Panc1 (cell line): ENCODE measurements at regions not wholly inside any gene's neighbourhood (a gene's known extent, or its start where the extent isn't known, plus 50 kb on each side); places are given as distances from the start of the nearest gene placed in this dataset.

ENCODE experiments used
- ATAC-seq: fragments of 200-7000 bp; cut with Tn5 transposase; 2 replicates; pipeline ENCODE4 v1.9.1; 2020; ENCODE audit warnings: mild to moderate bottlenecking, moderate library complexity
- BruUV-seq: library from RNA; stranded (reverse); fragments of 400-500 nt; replicated peaks from 2 replicates; lab custom pipeline; 2021; lab: Mats Ljungman, UMichigan
- CTCF ChIA-PET: fragments of 300-600 bp; sonication (Branson Sonifier 250); formaldehyde crosslinking; loops from one replicate; lab custom pipeline; 2022; ENCODE audit warnings: antibody characterized with exemption; lab: Charles Lee
- POLR2A ChIA-PET: fragments of 300-600 bp; sonication (Branson Sonifier 250); formaldehyde crosslinking; loops from one replicate; lab custom pipeline; 2022; ENCODE audit warnings: antibody characterized with exemption; lab: Charles Lee
- DNase-seq: peaks from one replicate; pipeline ENCODE4 v3.0.0-alpha.2; 2010; ENCODE audit warnings: low read depth, low spot score
- H3K27ac ChIP-seq: 2 replicates; pipeline ENCODE4 v1.5.1; 2011; ENCODE audit warnings: mild to moderate bottlenecking, low read length, inconsistent platforms
- H3K27me3 ChIP-seq: fragments of 200-500 bp; sonication (Bioruptor generic); 2 replicates; pipeline ENCODE4 v1.6.0; 2014; ENCODE audit warnings: low read length, inconsistent platforms; ENCODE audit not compliant: control insufficient read depth, insufficient read depth
- H3K36me3 ChIP-seq: fragments of 200-500 bp; sonication (Bioruptor generic); 2 replicates; pipeline ENCODE4 v1.5.1; 2014; ENCODE audit warnings: inconsistent platforms, mild to moderate bottlenecking, low read length, moderate library complexity; ENCODE audit not compliant: control insufficient read depth, insufficient read depth
- H3K4me1 ChIP-seq: 2 replicates; pipeline ENCODE4 v1.5.1; 2011; ENCODE audit warnings: inconsistent platforms, mild to moderate bottlenecking, low read length, moderate library complexity; ENCODE audit not compliant: control insufficient read depth, insufficient read depth
- H3K4me3 ChIP-seq, 2 experiments: 2 replicates each; pipeline ENCODE4 v1.5.1; 2011 to 2012; ENCODE audit warnings: low read depth in 2 of 2, low read length in 2 of 2, mild to moderate bottlenecking in 2 of 2, inconsistent platforms in 1 of 2, moderate library complexity in 1 of 2
- H3K9me3 ChIP-seq: fragments of 200-500 bp; sonication (Bioruptor generic); 2 replicates; pipeline ENCODE4 v1.5.1; 2014; ENCODE audit warnings: low read depth, mild to moderate bottlenecking, inconsistent platforms, low read length, moderate library complexity; ENCODE audit not compliant: control insufficient read depth, insufficient read depth
- POLR2AphosphoS5 ChIP-seq: IDR thresholded peaks from 2 replicates; pipeline ENCODE4 v1.6.1; 2012; ENCODE audit warnings: mild to moderate bottlenecking, low read depth, low read length, moderate library complexity
- SIN3A ChIP-seq: IDR thresholded peaks from 2 replicates; pipeline ENCODE4 v1.6.1; 2012; ENCODE audit warnings: low read depth, mild to moderate bottlenecking, low read length, moderate library complexity, borderline replicate concordance; ENCODE audit not compliant: insufficient read depth
- TCF7L2 ChIP-seq: IDR thresholded peaks from 2 replicates; pipeline ENCODE4 v1.6.1; 2011; ENCODE audit warnings: mild to moderate bottlenecking, low read depth, low read length, inconsistent platforms
- in situ Hi-C: cut with HindIII; loops from 2 replicates; pipeline ENCODE4 v1.10.0; 2016; ENCODE audit warnings: low sequenced_read_pairs, low pct_unique_long_range_greater_than_20kb
- intact Hi-C: fragments of 100-400 bp; cut with micrococcal nuclease; formaldehyde crosslinking; loops from one replicate; pipeline ENCODE4 v1.10.0; 2022; ENCODE audit not compliant: unreplicated experiment
- TF ChIP-seq, protein P1 (sequence below), 2 experiments: IDR thresholded peaks; 2 replicates each; pipeline ENCODE4 v1.6.1; 2011 to 2012; ENCODE audit warnings: low read depth in 2 of 2, control low read depth in 1 of 2, low read length in 1 of 2, mild to moderate bottlenecking in 1 of 2, moderate library complexity in 1 of 2; ENCODE audit not compliant: insufficient read depth in 1 of 2
- TF ChIP-seq, protein P2 (sequence below): fragments of 450-650 bp; IDR thresholded peaks from 2 replicates; pipeline ENCODE4 v1.5.1; 2017; ENCODE audit warnings: mild to moderate bottlenecking

DNA sequence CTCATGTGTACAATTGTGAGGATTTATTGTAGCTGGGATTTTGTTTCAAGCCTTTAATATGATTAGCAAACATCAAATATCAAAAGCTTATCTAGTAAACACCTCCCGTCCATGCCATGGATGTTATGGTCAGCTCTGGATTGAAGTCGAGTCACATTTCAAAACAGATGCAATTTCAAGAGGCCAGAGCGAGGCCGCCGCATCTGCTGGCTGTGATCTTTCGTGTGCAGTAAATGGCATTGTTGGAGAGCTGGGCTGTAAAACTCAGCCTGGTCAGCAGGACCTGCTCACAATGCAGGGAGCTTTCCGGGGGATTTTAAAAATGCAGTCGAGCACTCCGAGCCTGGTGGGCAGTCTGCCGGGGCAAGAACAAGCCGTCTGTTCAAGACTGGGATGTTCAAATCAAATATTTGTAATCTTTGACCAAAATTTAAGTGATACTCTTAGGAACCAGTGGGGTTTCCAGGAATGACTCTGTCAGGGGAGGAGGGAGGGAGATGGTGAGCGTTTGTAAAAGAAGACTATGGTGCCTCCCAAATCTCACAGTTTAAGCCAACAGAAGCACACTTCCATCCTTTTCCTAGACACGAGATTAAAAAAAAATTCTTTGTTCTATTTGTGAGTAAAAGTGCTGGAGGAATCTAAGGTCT is 97.6 kb downstream of the MYCN start:
- BruUV-seq: no TSS peak
- ChIA-PET POLR2A (no interaction called here), CTCF (no interaction called here)
- in situ Hi-C loops (no loop called here), intact Hi-C loops (no loop called here)
- DNase-seq (no peak), ATAC-seq (no peak)
- no peaks in the 10 kb centered on the region for H3K4me1 ChIP-seq
- H3K36me3 ChIP-seq: no peaks in the 10 kb centered on the region
- H3K9me3 ChIP-seq: no peaks in the 10 kb centered on the region
- H3K27ac ChIP-seq: no peak overlapping the region
- H3K27me3 ChIP-seq: no peaks in the 10 kb centered on the region; the same call in 1 of the 2 replicates
- H3K4me3 ChIP-seq: no peak overlapping the region
- TF ChIP-seq SIN3A (no peak), POLR2AphosphoS5 (no peak), TCF7L2 (no peak)
- TF ChIP-seq, protein P1, sequence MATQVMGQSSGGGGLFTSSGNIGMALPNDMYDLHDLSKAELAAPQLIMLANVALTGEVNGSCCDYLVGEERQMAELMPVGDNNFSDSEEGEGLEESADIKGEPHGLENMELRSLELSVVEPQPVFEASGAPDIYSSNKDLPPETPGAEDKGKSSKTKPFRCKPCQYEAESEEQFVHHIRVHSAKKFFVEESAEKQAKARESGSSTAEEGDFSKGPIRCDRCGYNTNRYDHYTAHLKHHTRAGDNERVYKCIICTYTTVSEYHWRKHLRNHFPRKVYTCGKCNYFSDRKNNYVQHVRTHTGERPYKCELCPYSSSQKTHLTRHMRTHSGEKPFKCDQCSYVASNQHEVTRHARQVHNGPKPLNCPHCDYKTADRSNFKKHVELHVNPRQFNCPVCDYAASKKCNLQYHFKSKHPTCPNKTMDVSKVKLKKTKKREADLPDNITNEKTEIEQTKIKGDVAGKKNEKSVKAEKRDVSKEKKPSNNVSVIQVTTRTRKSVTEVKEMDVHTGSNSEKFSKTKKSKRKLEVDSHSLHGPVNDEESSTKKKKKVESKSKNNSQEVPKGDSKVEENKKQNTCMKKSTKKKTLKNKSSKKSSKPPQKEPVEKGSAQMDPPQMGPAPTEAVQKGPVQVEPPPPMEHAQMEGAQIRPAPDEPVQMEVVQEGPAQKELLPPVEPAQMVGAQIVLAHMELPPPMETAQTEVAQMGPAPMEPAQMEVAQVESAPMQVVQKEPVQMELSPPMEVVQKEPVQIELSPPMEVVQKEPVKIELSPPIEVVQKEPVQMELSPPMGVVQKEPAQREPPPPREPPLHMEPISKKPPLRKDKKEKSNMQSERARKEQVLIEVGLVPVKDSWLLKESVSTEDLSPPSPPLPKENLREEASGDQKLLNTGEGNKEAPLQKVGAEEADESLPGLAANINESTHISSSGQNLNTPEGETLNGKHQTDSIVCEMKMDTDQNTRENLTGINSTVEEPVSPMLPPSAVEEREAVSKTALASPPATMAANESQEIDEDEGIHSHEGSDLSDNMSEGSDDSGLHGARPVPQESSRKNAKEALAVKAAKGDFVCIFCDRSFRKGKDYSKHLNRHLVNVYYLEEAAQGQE (IDR thresholded peaks at IDR 0.05; ENCODE audit: insufficient read depth in 1 of 2, low read depth in 2 of 2, low read length in 1 of 2): no peak
- TF ChIP-seq, protein P2, sequence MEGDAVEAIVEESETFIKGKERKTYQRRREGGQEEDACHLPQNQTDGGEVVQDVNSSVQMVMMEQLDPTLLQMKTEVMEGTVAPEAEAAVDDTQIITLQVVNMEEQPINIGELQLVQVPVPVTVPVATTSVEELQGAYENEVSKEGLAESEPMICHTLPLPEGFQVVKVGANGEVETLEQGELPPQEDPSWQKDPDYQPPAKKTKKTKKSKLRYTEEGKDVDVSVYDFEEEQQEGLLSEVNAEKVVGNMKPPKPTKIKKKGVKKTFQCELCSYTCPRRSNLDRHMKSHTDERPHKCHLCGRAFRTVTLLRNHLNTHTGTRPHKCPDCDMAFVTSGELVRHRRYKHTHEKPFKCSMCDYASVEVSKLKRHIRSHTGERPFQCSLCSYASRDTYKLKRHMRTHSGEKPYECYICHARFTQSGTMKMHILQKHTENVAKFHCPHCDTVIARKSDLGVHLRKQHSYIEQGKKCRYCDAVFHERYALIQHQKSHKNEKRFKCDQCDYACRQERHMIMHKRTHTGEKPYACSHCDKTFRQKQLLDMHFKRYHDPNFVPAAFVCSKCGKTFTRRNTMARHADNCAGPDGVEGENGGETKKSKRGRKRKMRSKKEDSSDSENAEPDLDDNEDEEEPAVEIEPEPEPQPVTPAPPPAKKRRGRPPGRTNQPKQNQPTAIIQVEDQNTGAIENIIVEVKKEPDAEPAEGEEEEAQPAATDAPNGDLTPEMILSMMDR: no peak

DNA sequence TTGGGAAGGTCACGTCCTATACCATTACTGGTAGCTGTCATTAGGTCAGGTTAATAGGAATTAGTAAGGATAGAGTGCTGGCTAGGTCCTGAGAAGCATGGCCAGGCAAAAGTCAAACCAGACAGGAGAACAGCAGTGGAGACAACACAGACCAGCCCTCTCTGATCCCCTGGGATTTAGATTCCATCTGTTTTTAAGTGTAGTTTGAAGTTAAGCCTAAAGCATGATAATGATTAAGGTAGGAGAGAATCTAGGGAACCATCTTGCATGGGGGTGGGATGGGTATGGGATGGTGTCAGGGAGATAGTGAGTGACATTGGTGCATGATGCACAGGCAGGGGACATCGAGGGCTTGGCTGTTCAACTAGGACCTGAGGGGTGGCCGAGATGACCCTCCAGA is 96.6 kb downstream of the MYCN start:
- BruUV-seq: no TSS peak
- Histone ChIP-seq H3K27me3 (no peaks in the 10 kb centered on the region; the same call in 1 of the 2 replicates), H3K4me3 (no peak overlapping the region), H3K27ac (no peak overlapping the region), H3K4me1 (no peaks in the 10 kb centered on the region), H3K36me3 (no peaks in the 10 kb centered on the region), H3K9me3 (no peaks in the 10 kb centered on the region)
- DNase-seq: no peak
- ChIA-PET CTCF (no interaction called here), POLR2A (no interaction called here)
- TF ChIP-seq SIN3A: no peak
- TF ChIP-seq, protein P1 (IDR thresholded peaks at IDR 0.05; ENCODE audit: insufficient read depth in 1 of 2, low read depth in 2 of 2, low read length in 1 of 2): no peak
- TF ChIP-seq POLR2AphosphoS5: no peak
- TF ChIP-seq, protein P2: no peak
- no peak for TF ChIP-seq TCF7L2
- intact Hi-C loops (no loop called here), in situ Hi-C loops (no loop called here)
- no peak for ATAC-seq
